Limb (tissue), 2 donors: ENCODE measurements at regions not wholly inside any gene's neighbourhood (a gene's known extent, or its start where the extent isn't known, plus 50 kb on each side); places are given as distances from the start of the nearest gene placed in this dataset.

Experiments
- DNase-seq, 2 donors: peaks; one replicate each; pipeline ENCODE4 v3.0.0-alpha.2; 2016; ENCODE audit errors: extremely low spot score in 2 of 2

- DNase-seq, result peak in 1 of 2 donors; percentile 38
Observed at GRCh38 chr10:128981881-128982615, 485.0 kb upstream of the MGMT start.

DNA sequence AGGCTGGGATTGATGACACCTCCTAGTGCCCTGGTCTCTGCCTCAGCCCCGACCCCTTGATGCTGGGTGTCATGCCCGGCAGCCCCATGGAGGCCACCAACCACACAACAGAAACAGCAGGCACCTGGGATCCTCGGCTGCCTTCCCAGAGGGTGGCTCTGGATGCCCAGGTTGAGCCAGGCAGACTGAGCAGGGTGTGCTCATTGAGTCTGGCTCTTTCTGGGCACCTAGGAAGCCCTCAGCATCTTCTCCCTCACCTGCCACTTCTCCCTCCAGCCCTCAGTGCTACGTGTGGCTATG, 484.5 kb upstream of the MGMT start:
- no peak for DNase-seq

DNA sequence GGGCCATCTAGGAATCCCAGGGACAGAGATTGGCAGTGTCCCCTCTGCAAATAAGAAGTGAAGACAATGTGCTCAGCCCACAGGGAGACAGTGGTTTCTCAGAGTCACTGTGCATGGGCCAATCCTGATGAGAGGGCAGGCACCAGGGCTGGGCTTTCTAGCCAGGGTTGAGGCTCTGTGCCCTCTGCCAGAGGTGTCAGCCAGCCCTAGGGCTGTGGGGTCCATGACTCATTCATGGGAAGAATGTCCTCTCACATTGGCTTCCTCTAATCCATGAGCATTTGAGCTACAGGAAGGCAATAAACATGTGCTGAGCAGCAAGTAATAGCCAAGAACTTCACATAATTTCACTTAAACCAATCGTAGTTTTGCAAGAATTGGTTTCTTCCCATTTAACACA, 482.0 kb upstream of the MGMT start:
- no peak for DNase-seq

GRCh38 chr10:128990986-128991385, 476.1 kb upstream of the MGMT start:
- DNase-seq, result no peak

- no peak for DNase-seq
Observed at GRCh38 chr10:128992770-128993169, 474.3 kb upstream of the MGMT start.

DNA sequence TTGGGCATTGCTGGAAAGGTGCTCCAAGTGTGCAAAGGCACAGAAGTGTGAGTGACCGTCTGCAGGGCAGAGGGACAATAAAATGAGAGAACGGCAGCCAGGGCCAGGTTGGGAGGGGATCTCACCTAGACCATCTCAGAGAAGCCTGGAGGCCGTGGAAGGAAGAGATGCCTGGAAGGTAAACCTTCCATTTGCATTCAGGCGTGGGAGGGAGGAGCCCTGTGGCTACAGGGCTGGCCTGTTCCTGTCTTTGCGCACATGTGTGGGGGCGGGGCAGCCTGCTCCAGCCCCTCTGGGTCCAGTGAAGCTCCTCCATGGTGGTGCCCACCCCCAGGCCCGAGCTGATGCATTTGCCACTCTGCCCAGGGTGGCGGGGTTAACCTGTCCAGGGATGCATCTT, 473.6 kb upstream of the MGMT start:
- no peak for DNase-seq

DNA sequence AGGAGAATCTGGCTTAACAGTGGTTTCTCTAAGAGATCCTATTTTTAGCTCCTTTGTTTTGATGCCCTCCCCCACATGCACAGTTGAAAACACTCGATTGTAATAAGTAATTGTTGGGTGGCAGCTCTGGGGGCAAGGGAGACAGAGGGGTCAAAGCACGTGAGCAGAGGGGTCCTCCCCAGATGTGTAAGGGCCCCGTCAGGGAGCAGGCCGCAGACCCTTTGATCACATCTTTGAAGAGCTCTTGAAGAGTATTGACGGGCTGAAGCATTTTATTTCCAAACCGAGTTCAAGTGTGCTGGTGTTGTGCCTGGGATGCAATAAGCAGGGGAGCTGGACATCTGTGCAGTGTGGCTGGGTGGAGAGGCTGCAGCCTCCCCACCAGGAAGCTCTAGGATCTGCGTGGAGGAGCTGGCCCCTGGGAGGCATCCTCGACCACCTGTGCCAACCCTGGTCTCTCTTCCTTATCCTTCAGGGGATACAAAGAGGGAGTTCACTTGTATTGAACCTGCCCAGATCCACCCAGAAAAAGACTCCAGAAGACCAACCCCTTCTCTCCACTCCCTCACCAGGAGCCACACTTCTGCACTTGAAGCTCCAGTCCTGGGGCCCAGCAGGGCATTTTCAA, 473.0 kb upstream of the MGMT start:
- no peak for DNase-seq

DNA sequence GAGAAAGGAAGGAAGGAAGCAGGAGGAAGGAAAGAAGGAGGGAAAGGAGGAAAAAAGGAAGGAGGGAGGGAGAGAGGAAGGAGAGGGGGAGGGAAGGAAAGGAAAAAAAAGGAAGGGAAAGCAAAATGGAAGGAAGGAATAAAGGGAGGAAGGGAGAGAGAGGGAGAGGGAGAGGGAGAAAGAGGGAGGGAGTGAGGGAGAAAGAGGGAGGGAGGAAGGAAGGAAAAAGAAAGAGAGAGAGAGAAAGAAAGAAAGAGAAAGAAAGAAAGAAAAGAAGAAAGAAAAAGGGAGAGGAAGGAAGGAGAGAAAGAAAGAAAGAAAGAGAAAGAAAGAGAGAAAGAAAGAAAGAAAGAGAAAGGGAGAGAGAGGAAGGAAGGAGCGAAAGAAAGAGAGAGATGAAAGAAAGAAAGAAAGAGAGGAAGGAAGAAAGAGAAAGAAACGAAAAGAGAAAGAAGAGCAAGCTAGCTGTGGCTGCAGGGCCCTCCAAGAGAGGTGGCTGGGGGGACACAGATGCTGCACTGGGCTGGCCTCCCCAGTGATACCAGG, 472.4 kb upstream of the MGMT start:
- no peak for DNase-seq

DNA sequence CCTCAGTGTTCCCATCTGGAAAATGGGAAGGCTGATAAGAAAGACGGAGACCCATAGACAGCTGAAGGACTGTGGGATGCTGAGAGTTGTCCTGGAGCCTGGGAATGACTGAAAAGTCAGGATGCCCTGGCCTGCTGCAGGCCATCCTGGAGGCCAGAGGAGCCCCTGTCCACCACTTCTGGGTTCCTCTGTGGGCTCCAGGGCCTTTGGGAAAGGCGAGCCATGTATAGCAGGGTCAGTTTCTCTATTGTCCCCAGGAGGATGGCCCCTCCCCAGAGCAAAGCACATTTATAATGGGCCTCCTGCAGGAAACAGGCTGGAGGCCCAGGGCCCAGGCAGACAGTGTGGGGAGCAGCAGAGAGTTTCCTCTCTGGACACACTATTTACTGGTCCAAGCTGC, 471.4 kb upstream of the MGMT start:
- no peak for DNase-seq

- no peak for DNase-seq
Observed at GRCh38 chr10:128996092-128996491, 470.9 kb upstream of the MGMT start.

DNA sequence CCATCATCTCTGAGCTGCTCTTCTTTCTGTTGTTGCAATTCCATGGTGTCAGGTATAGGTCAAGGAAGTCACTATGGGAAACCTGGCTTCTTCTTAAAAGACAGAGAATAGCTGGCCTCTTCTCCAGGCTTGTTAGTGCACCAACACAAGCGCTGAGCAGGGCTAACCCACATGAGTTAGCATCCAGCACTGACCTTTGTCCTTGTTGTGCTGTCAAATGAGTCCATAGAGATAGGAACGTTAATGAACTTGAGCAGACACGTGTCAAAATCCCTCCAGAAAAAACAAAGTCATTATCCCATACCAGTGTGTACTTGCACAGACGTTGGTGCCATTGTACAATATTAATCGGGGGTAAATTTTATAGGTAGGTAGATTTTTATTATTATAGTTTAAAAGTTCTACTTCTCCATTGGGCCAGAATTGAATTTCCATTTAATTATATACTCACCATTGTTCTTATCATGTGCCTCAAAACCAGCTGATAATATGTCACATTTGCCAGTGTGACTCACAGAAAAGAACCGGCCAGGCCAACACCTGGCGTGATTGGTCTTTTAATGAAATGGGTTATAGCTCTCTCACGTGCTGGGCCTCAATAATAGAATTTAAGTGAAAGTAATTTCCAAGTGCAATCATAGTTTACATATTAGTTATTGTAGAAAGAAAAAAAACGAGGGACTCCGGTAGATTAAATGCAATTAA, 468.8 kb upstream of the MGMT start:
- no peak for DNase-seq

DNA sequence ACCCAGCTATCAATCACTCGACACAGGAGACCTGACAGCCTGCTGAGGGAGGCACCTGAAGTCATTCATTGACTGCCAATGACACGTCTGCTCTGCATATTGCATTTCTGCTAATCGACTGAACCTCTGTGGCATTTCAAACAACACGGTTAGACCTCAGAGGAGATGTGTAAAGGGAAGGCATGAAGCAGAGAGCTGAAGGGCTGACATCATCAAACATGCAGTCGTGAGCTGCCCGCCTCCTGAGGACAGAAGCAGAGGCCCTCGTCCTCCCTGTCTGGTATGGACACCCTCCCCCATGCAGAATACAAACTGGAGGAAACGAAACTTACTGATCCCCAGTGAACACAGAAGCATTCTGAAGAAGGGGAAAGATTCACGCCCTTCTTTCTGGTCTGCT, 462.6 kb upstream of the MGMT start:
- peak in 1 of 2 donors; percentile 18 for DNase-seq

GRCh38 chr10:129005080-129005479, 462.0 kb upstream of the MGMT start:
- DNase-seq, result no peak

DNA sequence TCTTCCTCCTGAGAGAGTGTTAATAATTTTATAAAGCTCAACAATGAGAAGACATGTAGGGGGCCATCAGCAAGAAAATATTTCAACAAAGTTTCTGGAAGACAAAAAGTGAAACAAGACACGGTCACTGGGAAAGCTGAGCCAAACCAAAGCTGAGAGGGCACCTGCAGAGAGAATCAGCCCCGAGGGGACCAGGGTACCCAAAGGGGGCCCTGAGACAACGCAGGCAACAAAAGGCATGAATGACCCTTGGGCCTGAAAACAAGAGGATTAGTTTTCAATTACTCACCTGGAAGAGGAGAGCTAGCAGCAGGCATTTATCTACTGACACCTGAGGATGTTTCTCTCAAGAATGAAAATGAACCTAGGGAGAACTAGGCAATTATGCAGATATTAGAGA, 461.2 kb upstream of the MGMT start:
- DNase-seq, result no peak

GRCh38 chr10:129018511-129018910, 448.5 kb upstream of the MGMT start:
- DNase-seq, result no peak

DNA sequence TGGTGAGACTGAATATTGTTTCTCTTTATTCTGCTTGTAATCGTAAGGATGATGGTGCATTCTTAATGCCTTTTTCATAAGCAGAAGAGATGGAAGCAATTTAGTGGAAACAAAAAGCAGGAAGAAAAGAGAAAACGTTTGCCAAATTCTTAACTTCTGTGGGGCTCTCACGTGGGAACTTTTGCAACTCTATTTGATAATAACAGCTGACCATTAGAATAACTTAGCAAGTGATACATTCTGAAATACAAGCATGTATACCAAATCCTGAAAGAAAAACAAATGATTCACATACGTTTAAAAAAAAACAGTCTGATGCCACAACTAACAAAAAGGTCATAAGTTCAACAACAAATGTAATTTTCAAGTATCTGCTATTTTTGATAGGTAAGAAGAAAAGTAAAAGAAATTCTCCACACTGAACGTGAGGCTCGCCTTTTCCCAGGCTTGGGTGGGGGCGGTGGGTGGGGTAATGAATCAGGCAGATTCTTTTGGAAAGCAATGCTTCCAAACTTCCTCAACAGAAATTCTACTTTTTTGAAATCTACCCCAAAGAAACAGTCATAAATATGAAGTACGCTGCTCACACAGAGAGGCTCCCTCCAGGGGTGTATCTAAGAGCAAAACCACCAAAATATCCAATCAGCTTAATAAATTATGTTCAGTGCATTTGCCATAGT, 446.2 kb upstream of the MGMT start:
- no peak for DNase-seq

- DNase-seq, result peak; percentile 74 to 86
Observed at GRCh38 chr10:129021594-129022304, 445.3 kb upstream of the MGMT start.

DNA sequence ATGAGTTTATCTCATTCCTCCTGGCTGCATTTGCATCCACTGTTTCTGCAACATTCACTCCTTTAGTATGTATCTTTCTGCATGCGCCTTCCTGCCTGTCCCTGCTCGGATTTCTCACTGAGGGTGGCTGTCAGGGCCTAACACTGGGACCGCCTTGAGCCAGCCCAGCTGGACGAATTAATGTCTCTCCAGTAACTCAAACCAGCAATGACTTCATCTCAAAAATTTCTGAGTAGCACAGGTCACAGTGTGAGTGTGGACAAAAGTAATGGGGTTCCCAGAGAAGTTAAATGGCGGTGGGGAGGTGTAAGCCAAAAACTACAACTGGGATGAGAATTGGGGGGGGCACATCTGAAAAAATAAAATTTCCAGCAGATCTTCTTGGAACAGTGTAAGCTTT, 444.0 kb upstream of the MGMT start:
- peak in 1 of 2 donors; percentile 86 for DNase-seq

- DNase-seq, result no peak
Observed at GRCh38 chr10:129024046-129024445, 443.0 kb upstream of the MGMT start.

DNA sequence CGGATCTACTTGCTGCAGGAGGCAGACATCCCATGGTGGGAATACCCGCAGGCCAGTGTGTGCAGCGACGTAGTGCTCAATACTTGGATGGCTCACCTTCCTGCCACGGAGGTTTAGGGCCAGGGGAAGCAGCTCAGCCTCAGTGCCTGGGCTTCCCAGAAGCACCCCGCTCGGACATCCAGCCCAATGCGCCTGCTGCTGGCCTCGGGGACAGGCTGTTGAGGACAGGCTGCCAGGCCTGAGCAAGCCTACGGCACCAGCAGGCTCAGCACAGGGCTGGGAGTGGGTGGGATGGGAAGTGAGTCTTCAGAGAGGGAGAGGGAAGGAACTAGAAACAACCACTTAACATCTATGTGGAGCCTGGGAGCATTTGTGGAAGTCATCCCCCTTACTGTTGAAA, 441.3 kb upstream of the MGMT start:
- no peak for DNase-seq

GRCh38 chr10:129027906-129028305, 439.1 kb upstream of the MGMT start:
- no peak for DNase-seq
